Neuronal stem cell (in vitro differentiated cells): ENCODE measurements at regions not wholly inside any gene's neighbourhood (a gene's known extent, or its start where the extent isn't known, plus 50 kb on each side); places are given as distances from the start of the nearest gene placed in this dataset.

Experiments
- DNase-seq: peaks from one replicate; pipeline ENCODE4 v3.0.0-alpha.2; 2013; ENCODE audit warnings: low spot score
- H2AFZ ChIP-seq: one replicate; pipeline ENCODE4 v1.6.1; 2013; ENCODE audit warnings: mild to moderate bottlenecking, low read length, inconsistent platforms
- H2AK5ac ChIP-seq: 2 replicates; pipeline ENCODE4 v1.6.1; 2013; ENCODE audit warnings: low read depth, mild to moderate bottlenecking, inconsistent platforms, low read length, moderate library complexity, mixed read lengths
- H2BK120ac ChIP-seq: 2 replicates; pipeline ENCODE4 v1.6.1; 2013; ENCODE audit warnings: low read depth, mild to moderate bottlenecking, inconsistent platforms, low read length, moderate library complexity, mixed read lengths
- H2BK12ac ChIP-seq: one replicate; pipeline ENCODE4 v1.6.1; 2013; ENCODE audit warnings: low read length, inconsistent platforms
- H2BK15ac ChIP-seq: 2 replicates; pipeline ENCODE4 v1.6.1; 2013; ENCODE audit warnings: mild to moderate bottlenecking, low read length, inconsistent platforms, mixed read lengths
- H2BK5ac ChIP-seq: one replicate; pipeline ENCODE4 v1.6.1; 2013; ENCODE audit warnings: inconsistent platforms, mild to moderate bottlenecking, low read length, moderate library complexity
- H3K14ac ChIP-seq: one replicate; pipeline ENCODE4 v1.6.1; 2013; ENCODE audit warnings: low read length, inconsistent platforms
- H3K18ac ChIP-seq: 2 replicates; pipeline ENCODE4 v1.6.1; 2013; ENCODE audit warnings: low read length, inconsistent platforms
- H3K23ac ChIP-seq: 2 replicates; pipeline ENCODE4 v1.6.1; 2013; ENCODE audit warnings: low read depth, mild to moderate bottlenecking, mixed read lengths, low read length, inconsistent platforms; ENCODE audit not compliant: poor library complexity
- H3K27ac ChIP-seq: replicated peaks from 3 replicates; pipeline ENCODE4 v1.5.1; 2013; ENCODE audit warnings: low read length, inconsistent platforms
- H3K27me3 ChIP-seq, 3 experiments: 2 replicates each; pipeline ENCODE4 v1.6.1; 2013; ENCODE audit warnings: low read length in 3 of 3, mild to moderate bottlenecking in 2 of 3, inconsistent platforms in 1 of 3, low read depth in 1 of 3, mixed read lengths in 1 of 3, moderate library complexity in 1 of 3; ENCODE audit not compliant: control insufficient read depth in 3 of 3, insufficient read depth in 3 of 3
- H3K36me3 ChIP-seq, 2 donors: replicated peaks in 1 of 2; 2 replicates each; pipeline ENCODE4 v1.6.1; 2013; ENCODE audit warnings: low read length in 2 of 2; ENCODE audit not compliant: control insufficient read depth in 2 of 2, insufficient read depth in 2 of 2
- H3K4ac ChIP-seq: 2 replicates; pipeline ENCODE4 v1.6.1; 2013; ENCODE audit warnings: inconsistent platforms, mild to moderate bottlenecking, low read length, moderate library complexity
- H3K4me1 ChIP-seq, 2 donors: 1 replicate in 1 of 2; 2 replicates in 1 of 2; pipeline ENCODE4 v1.6.1; 2013; ENCODE audit warnings: low read length in 2 of 2, low read depth in 1 of 2; ENCODE audit not compliant: control insufficient read depth in 2 of 2, insufficient read depth in 1 of 2
- H3K4me2 ChIP-seq: one replicate; pipeline ENCODE4 v1.6.1; 2013; ENCODE audit warnings: mild to moderate bottlenecking, low read length, inconsistent platforms; ENCODE audit not compliant: insufficient read depth, poor library complexity, severe bottlenecking
- H3K4me3 ChIP-seq, 2 donors: 2 replicates each; pipeline ENCODE4 v1.5.1; 2013; ENCODE audit warnings: low read length in 2 of 2, mild to moderate bottlenecking in 2 of 2, inconsistent platforms in 1 of 2, moderate library complexity in 1 of 2
- H3K79me1 ChIP-seq: one replicate; pipeline ENCODE4 v1.6.1; 2013; ENCODE audit warnings: low read depth, mild to moderate bottlenecking, inconsistent platforms, low read length, moderate library complexity
- H3K9ac ChIP-seq: one replicate; pipeline ENCODE4 v1.6.1; 2013; ENCODE audit warnings: mild to moderate bottlenecking, low read depth, low read length, inconsistent platforms; ENCODE audit not compliant: poor library complexity
- H3K9me3 ChIP-seq, 2 donors: replicated peaks in 1 of 2; 2 replicates each; pipeline versions ENCODE3 to v1.6.1; 2013; ENCODE audit warnings: low read length in 2 of 2, mild to moderate bottlenecking in 2 of 2, inconsistent platforms in 1 of 2, low read depth in 1 of 2, mixed read lengths in 1 of 2, moderate library complexity in 1 of 2; ENCODE audit not compliant: control insufficient read depth in 2 of 2, insufficient read depth in 1 of 2
- H4K8ac ChIP-seq: one replicate; pipeline ENCODE4 v1.6.1; 2013; ENCODE audit warnings: low read depth, mild to moderate bottlenecking, inconsistent platforms, low read length, moderate library complexity
- H4K91ac ChIP-seq: one replicate; pipeline ENCODE4 v1.6.1; 2013; ENCODE audit warnings: low read length, low read depth, mild to moderate bottlenecking, inconsistent platforms; ENCODE audit not compliant: poor library complexity
- WGBS, 2 donors: extraction: QIAGEN DNeasy Blood & Tissue Kit; methylation state at CpG; one replicate each; pipeline ENCODE4 v1.1.7; 2013; ENCODE audit warnings: missing lambda C conversion rate in 2 of 2, mixed read lengths in 1 of 2; ENCODE audit not compliant: insufficient read length in 2 of 2, insufficient replicate concordance in 1 of 2; ENCODE audit errors: extremely low coverage in 2 of 2; 5-methylcytosine and 5-hydroxymethylcytosine counted together

- Histone ChIP-seq H3K27ac (no peak overlapping the region), H3K79me1 (no peaks in the 10 kb centered on the region), H3K4me2 (no peak overlapping the region), H3K9ac (no peak overlapping the region), H2AFZ (no peak overlapping the region), H3K4ac (no peak overlapping the region), H2BK12ac (no peak overlapping the region), H2BK15ac (no peak overlapping the region), H3K36me3 (no peaks in the 10 kb centered on the region), H2BK5ac (no peak overlapping the region), H2BK120ac (no peak overlapping the region), H3K4me3 (no peak overlapping the region), H3K14ac (no peak overlapping the region), H4K91ac (no peak overlapping the region), H2AK5ac (no peak overlapping the region), H3K27me3 (no peaks in the 10 kb centered on the region), H4K8ac (no peak overlapping the region), H3K23ac (no peak overlapping the region), H3K18ac (no peak overlapping the region), H3K9me3 (no peaks in the 10 kb centered on the region), H3K4me1 (peaks cover 0 to 2% of the 10 kb centered on the region in 2 donors)
- DNase-seq: no peak
These were observed 582.8 kb downstream of the PDCD6IP start for GRCh38 chr3:34381243-34381642.

GRCh38 chr3:34382859-34383258 lies 584.4 kb downstream of the PDCD6IP start:
- H3K18ac ChIP-seq: no peak overlapping the region
- no peaks in the 10 kb centered on the region for H3K79me1 ChIP-seq
- no peak overlapping the region for H3K4ac ChIP-seq
- H3K23ac ChIP-seq: no peak overlapping the region
- H3K4me1 ChIP-seq: peaks cover 0 to 6% of the 10 kb centered on the region in 2 donors
- H4K91ac ChIP-seq: no peak overlapping the region
- no peaks in the 10 kb centered on the region for H3K27me3 ChIP-seq
- H4K8ac ChIP-seq: no peak overlapping the region
- no peaks in the 10 kb centered on the region for H3K36me3 ChIP-seq
- H3K4me2 ChIP-seq: no peak overlapping the region
- no peak overlapping the region for H2BK5ac ChIP-seq
- WGBS, 2 donors: 100% methylated on average over 1 of the region's 3 CpGs
- no peak overlapping the region for H3K27ac ChIP-seq
- H3K4me3 ChIP-seq: no peak overlapping the region
- no peak overlapping the region for H2BK120ac ChIP-seq
- no peaks in the 10 kb centered on the region for H3K9me3 ChIP-seq
- H3K14ac ChIP-seq: no peak overlapping the region
- no peak overlapping the region for H2BK15ac ChIP-seq
- H3K9ac ChIP-seq: no peak overlapping the region
- no peak overlapping the region for H2AK5ac ChIP-seq
- no peak overlapping the region for H2BK12ac ChIP-seq
- DNase-seq: no peak
- H2AFZ ChIP-seq: no peak overlapping the region

- Histone ChIP-seq H3K79me1 (no peaks in the 10 kb centered on the region), H3K18ac (no peak overlapping the region), H3K23ac (no peak overlapping the region), H3K4me3 (no peak overlapping the region), H3K27ac (no peak overlapping the region), H2AK5ac (no peak overlapping the region), H3K4me1 (peaks cover 0 to 6% of the 10 kb centered on the region in 2 donors), H3K4ac (no peak overlapping the region), H2BK12ac (no peak overlapping the region), H4K8ac (no peak overlapping the region), H2AFZ (no peak overlapping the region), H2BK5ac (no peak overlapping the region), H2BK15ac (no peak overlapping the region), H3K14ac (no peak overlapping the region), H3K27me3 (no peaks in the 10 kb centered on the region), H3K9me3 (no peaks in the 10 kb centered on the region), H2BK120ac (no peak overlapping the region), H3K4me2 (no peak overlapping the region), H3K9ac (no peak overlapping the region), H3K36me3 (no peaks in the 10 kb centered on the region), H4K91ac (no peak overlapping the region)
- DNase-seq: no peak
These were observed 587.9 kb downstream of the PDCD6IP start for GRCh38 chr3:34386309-34386708.

- H3K27ac ChIP-seq: no peak overlapping the region
- H2BK15ac ChIP-seq: no peak overlapping the region
- no peak overlapping the region for H2BK12ac ChIP-seq
- no peak overlapping the region for H2BK5ac ChIP-seq
- no peak overlapping the region for H3K4ac ChIP-seq
- H3K79me1 ChIP-seq: no peaks in the 10 kb centered on the region
- no peaks in the 10 kb centered on the region for H3K9me3 ChIP-seq
- H2BK120ac ChIP-seq: no peak overlapping the region
- WGBS, 2 donors: no CpG with 5 or more reads among the region's 7 CpGs
- H3K4me3 ChIP-seq: no peak overlapping the region
- H4K91ac ChIP-seq: no peak overlapping the region
- H3K4me2 ChIP-seq: no peak overlapping the region
- no peak overlapping the region for H2AFZ ChIP-seq
- H4K8ac ChIP-seq: no peak overlapping the region
- no peak for DNase-seq
- H2AK5ac ChIP-seq: no peak overlapping the region
- H3K18ac ChIP-seq: peak overlapping the region; percentile 19
- H3K23ac ChIP-seq: no peak overlapping the region
- no peak overlapping the region for H3K9ac ChIP-seq
- no peak overlapping the region for H3K14ac ChIP-seq
- H3K36me3 ChIP-seq: no peaks in the 10 kb centered on the region
- H3K27me3 ChIP-seq: no peaks in the 10 kb centered on the region
- peaks cover 0 to 6% of the 10 kb centered on the region in 2 donors for H3K4me1 ChIP-seq
These were observed 589.6 kb downstream of the PDCD6IP start for GRCh38 chr3:34387826-34388564.
